Fibroblast of skin of abdomen (primary cell): ENCODE measurements at regions not wholly inside any gene's neighbourhood (a gene's known extent, or its start where the extent isn't known, plus 50 kb on each side); places are given as distances from the start of the nearest gene placed in this dataset.
"Not testable (repeated sequence)": the region's sequence is repeated elsewhere in the genome, so short reads cannot be mapped to it uniquely, and the experiment has no call there.

Experiments
- DNase-seq: peaks from one replicate; pipeline ENCODE4 v3.0.0-alpha.2; 2013

DNA sequence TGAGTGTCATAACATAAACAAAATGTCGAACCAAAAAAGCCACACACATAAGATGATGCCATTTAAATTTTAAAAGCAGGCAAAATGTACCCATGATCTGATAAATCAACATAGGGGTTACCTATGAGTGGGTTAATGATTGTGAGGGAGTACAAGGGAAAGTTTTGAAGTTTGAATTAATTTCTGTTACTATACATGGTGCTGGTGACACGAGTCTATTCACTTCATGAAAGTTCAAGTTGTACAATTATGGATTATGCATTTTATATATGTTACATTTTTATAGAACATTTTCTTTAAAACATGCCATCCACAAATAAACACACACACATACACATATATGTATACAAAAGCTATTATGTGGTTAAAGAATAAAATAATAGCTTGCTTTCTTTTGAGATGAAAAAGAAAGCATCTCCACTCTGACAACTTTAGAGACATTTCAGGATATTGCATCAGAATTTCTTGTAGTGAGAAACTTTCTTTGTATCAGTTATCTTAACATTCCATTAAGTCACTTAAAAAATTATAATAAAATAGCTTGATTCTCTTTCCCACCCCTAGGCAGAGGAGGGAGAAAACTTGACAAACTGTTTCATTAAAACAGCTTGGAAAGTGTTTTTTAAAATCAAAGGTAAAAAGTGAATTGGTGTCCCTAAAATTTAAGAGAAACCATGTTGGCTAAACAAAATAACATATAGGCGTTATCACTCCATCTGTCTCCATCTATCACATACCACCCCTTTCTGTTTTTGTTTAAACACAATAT is 891.8 kb upstream of the NDST4 start:
- DNase-seq = peak; percentile 40

DNA sequence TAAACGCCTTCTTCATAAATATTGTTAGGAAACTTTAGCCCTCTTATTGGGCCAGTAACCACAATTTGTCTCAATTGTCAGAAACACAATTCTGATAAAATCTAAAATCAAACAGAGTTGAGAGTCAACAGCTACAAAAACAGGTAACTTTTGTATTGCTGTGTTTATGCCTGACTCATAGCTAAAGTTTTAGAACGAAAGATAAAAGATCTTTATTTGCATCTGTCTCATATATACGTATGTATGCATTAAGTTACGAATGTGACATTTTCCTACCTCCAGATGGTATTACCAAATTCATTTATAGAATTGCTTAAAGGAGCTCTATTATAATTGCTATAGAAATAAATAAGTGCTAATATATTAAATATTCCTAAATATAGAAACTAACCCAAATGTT is 887.9 kb upstream of the NDST4 start:
- DNase-seq = no peak

DNA sequence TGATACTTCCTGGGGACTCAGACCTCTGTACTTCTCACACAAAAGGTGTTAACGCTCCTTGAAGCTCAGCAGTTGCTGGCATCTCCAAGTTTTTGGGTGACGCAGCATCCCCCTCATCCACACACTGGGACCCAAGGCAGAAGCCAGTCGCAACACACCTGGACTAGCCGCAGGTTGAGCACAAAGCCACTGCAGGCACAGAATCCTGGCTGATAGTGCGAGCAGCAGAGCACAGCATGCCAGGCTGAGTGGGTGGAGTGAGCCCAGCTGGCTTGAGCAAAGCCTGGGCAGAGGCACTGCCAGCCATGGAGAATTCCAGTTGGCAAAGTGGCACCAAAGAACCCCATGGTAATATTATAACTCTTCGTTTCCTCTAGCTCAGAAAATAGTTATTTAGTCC is 873.2 kb upstream of the NDST4 start:
- no peak for DNase-seq

DNA sequence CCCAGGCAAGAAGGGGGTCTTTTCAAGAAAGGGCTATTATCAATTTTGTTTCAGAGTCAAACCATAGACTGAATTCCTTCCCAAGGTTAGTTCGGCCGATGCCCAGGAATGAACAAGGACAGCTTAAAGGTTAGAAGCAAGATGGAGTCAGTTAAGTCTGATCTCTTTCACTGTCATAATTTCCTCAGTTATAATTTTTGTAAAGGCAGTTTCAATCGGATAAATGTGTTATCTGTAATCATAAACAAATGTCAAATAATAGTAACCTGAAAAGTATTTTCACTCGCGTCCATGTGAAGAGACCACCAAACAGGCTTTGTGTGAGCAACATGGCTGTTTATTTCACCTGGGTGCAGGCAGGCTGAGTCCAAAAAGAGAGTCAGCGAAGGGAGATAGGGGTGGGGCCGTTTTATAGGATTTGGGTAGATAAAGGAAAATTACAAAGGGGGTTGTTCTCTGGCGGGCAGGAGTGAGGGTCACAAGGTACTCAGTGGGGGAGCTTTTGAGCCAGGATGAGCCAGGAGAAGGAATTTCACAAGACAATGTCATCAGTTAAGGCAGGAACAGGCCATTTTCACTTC is 862.1 kb upstream of the NDST4 start:
- DNase-seq = not testable (repeated sequence)

DNA sequence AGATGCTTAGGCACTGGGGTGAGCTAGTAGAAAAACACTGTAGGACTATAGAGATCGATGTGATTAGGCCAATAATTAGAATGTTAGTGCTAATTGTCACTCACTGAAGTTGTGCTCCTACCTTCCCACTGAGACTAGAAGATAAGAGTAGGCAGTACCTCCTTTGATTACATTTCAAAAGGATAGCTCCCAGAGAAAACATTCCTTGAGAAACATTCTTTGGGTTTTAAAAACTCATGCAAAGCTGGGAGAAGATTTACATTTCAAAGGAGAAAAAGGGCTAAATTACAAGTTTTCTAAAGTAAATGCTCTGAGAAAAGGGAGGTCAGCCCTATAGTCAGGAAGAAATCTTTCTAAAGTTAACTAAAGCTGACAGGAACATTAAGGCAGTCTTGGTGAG is 860.3 kb upstream of the NDST4 start:
- no peak for DNase-seq

DNA sequence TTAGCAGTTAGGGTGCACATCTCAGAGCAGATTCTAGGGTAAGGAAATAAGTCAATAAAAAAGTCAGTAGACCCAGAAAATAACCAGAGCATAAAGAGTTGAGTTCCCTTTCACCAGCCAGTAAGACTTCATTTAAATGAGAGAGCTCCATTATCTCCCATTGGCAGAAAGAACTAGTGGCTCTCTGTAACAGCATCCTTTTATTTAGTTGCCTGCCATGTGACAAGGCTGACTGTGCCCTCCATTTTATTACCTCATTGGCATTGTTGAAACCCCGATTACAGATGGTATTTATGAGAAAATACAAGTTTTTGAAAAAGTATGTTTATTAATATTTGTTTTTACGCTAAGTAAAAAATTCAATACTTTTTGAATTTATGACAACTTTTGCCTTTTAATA is 859.5 kb upstream of the NDST4 start:
- no peak for DNase-seq

DNA sequence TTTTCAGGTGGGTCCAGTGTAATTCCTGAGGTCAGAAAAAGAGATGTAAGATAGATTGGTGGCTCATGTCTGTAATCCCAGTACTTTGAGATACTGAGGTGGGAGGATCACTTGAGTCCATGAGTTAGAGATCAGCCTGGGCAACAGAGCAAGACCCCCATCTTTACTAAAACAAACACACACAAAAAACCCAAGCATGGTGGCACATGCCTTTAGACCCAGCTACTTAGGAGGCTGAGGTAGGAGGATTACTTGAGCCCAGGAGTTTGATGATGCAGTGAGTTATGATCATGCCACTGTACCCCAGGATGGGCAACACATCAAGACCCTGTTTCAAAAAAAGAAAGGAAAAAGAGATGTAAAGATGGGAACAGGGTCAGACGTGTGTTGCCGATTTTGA is 857.4 kb upstream of the NDST4 start:
- DNase-seq = no peak

DNA sequence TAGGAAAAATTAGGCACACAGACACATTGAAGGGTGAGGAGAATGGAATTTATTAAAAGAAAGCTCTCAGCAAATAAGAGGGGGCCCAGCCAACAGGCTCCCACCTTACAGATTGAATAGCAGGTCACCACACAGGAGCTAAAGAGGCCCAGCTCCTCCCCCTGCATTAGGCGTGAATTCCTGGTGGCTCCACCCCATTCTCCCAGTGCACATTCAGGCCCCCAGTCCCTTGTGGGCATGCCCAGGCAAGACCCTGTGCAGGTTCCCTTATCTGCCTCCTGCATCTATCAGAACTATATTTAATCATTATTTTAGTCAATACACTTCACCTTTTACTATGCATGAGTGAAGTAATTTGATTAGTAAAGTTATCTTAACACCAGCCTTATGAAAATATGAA is 856.3 kb upstream of the NDST4 start:
- DNase-seq = no peak

DNA sequence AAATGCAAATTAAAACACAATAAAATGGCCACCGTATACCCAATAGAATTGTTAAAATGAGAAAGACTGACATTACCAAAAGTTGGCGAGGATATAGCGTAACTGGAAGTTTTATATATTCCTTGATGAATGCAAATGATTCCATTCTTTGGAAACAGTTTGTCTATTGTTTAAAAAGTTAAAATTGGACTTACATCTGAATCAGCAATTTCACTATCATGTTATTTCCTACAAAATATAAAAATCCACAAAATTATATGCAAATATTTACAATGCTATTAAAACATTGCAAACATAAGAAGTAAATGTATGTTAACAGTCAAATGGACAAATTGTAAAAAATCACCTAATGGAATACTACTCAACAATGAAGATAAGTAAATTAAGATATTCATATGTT is 852.2 kb upstream of the NDST4 start:
- no peak for DNase-seq

DNA sequence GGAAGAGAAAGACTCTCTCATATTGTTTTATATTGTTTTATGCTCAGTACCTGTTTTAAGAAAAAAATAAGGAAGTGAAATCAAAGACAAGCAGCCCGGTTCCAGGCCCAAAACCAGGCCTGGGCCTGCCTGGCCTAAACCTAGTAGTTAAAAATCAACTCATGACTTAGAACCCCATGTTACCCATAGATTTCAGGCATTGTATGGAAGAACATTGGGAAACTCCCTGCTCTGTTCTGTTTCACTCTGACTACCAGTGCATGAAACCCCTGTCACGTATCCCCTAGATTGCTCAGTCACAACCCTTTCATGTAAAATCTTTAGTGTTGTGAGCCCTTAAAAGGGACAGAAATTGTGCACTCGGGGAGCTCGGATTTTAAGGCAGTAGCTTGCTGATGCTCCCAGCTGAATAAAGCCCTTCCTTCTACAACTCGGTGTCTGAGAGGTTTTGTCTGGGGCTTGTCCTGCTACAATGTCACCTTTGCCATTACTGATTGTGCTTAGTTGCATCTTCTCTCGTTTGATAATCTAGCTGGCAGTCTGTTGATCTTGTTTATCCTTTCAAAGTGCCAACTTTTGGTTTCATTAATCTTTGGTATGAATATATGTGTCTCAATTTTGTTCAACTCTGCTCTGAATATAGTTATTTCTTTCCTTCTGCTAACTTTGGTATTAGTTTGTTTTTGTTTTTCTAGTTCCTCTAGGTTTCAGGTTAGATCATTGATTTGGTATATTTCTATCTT is 842.8 kb upstream of the NDST4 start:
- not testable (repeated sequence) for DNase-seq

DNA sequence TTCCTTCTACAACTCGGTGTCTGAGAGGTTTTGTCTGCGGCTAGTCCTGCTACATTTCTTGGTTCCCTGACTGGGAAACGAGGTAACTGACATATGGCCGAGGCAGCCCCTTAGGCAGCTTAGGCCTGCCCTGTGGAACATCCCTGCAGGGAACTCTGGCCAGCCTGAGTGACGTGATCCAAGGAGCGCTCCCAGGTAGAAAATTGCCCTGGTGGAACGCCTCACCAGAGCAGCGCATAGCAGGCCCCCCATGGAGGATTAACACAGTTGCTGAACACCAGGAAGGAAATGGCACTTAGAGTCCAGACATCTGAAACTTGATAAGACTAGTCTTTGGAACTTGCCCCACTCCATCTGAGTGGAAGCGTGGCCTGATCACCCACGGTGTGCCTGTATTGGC is 837.4 kb upstream of the NDST4 start:
- no peak for DNase-seq

DNA sequence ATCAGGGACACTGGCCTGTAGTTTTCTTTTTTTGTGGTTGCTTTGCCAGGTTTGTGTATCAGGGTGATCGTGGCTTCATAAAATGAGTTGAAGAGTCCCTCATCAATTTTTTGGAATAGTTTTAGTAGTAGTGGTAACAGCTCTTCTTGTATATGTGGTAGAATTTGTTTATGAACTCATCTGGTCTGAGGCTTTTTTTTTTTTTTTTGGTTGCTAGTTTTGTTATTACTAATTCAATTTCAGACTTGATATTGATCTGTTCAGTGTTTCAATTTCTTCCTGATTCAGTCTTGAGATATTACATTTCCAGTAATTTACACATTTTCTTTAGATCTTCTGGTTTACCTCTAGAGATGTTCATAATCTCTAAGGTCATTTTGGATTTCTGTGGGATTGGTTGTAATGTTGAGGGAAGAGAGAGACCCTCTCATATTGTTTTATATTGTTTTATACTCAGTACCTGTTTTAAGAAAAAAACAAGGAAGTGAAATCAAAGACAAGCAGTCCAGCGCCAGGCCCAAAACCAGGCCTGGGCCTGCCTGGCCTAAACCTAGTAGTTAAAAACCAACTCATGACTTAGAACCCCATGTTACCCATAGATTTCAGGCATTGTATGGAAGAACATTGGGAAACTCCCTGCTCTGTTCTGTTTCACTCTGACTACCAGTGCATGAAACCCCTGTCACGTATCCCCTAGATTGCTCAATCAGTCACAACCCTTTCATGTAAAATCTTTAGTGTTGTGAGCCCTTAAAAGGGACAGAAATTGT is 836.7 kb upstream of the NDST4 start:
- not testable (repeated sequence) for DNase-seq

DNA sequence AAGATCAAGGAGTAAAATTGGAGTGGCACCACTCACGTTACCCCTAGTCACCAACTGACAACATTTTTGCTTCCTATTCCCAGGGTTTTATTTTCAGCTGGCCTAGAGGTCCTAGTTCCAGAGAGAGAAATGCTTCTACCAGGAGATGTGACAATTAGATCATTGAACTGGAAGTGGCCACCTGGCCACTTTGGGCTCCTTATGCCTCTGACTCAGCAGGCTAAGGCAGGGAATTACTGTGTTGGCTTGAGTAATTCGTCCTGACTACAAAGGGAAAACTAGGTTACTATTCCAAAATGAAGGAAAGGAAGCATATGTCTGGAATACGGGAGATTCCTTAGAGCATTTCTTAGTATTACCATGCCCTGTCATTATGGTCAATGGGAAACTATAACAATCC is 831.6 kb upstream of the NDST4 start:
- DNase-seq = no peak

DNA sequence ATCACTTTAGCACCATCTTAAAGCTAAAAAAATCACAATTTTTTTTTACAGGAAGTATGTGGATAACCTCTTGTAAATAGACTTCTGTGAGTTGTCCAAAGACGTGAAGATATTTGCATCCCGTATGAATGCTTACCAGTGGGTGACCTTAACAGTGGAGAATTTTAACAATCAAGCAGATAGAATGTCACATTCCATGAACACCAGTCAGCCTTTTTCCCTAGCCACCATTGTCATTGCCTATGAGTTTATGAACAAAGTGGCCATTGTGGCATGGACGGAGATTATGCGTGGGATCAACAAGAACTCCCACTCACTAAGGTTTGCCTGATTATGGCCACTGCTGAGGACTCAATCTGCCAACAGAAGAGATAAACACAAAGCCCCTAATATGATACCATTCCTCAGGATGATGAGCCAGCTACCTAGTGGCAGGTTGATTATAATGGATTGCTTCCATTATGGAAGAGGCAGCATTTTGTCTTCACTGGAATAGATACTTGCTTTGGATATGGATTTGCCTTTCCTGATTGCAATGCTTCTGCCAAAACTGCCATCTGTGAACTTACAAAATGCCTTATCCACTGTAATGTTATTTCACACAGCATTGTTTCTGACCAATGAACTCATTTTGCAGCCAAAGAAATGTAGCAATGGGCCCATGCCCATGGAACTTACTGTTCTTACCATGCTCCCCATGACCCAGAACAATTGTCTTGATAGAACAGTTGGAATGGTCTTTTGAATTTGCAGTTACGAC is 830.9 kb upstream of the NDST4 start:
- DNase-seq = no peak

DNA sequence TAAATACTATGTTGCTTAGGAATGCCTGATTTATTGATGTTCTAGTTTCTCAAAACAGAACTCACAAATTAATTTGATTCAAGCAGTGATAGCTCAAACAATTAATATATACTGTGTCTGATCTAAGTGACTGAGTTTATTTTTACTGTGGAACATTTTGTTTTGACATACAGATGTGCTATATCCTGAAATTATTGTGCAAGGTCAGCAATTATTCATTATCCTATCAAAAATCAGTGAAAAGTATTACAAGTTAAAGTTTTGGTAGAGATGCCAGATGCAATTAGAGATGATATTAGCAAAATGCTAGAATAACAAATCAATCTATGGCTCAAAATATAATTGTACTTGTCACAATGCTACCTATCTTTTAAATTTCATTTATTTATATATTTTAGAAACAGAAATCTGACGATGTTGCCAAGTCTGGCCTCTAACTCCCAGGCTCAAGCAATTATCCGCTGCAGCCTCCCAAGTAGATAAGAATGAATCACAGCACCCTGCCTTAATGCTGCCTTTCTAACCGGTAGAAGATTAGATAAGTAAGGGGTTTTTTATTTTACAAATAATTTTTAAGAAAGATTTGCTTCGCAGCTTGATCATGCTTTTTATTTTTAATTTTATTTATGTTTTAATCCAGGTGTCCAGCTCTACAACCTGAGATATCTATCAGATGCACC is 825.5 kb upstream of the NDST4 start:
- DNase-seq = no peak

DNA sequence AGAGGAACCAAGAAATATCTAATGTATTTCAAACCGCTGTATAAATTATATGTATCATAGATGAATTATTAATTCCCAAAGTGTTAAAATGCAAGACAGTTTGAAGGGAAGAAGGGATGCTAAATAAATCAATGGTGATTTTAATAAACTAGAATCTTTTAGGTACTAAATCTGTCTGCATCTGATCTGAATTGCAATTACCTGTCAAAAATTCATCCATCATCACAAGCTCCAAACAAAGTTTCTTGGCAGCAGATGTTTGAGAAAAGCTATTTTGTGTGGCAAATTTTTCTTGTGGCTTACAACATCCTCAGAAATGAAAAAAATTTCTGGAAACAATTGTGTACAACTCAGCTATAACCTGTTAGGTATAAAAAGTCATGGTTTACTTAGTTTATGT is 816.0 kb upstream of the NDST4 start:
- no peak for DNase-seq

DNA sequence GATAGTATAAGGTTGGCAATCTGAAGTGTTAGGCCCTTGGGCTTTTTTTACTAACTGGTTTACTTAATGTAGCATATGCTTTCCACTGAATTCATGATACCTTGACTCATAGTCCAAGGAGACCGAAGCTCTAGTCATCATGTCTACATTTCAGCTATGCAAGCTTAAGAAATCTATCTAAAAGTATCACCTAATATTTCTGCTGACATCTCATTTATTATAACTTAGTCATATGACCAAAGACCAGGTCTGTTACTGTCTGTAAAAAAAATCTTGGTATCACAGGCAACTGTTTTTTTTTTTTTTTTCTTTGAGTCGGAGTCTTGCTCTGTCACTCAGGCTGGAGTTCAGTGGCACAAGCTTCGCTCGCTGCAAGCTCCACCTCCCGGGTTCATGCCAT is 814.0 kb upstream of the NDST4 start:
- DNase-seq = no peak

DNA sequence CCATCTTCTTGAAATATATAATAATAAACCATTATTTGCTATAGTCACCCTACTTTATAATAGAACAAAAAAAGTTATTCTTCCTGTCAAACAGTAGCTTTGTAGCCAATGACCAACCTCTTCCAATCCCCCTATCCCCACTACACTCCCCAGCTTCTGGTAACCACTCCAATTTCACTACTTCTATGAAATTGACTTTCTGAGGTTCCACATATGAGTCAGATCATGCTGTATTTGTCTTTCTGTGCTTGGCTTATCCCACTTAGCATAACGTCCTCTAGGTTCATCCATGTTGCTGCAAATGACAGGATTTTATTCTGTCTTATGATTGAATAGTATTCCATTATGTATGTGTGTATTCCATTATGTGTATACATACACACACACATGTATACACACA is 809.7 kb upstream of the NDST4 start:
- DNase-seq = no peak

DNA sequence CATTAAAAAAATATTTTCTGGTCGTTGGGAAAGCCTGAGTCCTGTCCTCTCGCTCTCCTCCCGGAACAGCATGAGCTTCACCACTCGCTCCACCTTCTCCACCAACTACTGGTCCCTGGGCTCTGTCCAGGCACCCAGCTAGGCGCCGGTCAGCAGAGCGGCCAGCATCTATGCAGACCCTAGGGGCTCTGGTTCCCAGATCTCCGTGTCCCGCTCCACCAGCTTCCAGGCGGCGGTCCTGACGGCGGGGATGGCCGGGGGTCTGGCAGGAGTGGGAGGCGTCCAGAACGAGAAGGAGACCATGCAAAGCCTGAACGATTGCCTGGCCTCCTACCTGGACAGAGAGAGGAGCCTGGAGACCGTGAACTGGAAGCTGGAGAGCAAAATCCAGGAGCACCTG is 807.2 kb upstream of the NDST4 start:
- DNase-seq = no peak

DNA sequence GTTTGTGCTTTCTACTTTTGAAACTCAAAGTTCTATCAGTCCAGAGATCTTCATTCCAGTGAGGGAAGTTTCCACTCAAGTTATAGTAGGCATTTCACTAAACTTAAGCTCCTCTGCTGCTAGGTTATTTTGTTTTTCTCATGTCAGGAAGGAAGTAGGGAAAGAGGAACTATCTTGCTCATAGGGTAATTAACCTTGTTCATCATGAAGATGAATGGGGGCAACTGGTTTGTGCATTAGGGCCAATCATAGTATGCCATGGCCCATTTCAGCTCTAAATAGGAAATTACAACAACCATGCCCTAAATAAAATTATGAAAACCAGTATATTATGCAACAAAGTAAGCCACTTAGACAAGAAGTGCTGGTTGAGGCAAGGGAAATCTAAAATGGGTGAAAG is 804.7 kb upstream of the NDST4 start:
- no peak for DNase-seq

DNA sequence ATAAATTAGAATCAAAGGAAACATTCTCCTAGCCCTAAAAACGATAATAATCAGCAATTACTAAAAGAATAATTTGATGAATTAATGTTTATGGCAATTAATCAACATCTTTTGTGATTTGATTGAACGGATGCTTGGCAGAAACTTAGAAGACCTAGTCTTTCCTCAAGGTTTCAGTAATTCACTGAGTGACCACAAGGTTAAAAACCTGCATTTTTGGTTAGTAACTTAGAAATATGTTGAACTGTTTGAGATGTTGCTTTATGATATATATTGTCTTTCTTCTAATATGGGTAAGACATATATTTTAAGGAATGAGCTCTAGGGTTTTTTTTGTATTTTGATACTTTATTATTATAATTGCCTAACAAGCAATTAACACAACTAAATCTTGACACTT is 793.0 kb upstream of the NDST4 start:
- no peak for DNase-seq

DNA sequence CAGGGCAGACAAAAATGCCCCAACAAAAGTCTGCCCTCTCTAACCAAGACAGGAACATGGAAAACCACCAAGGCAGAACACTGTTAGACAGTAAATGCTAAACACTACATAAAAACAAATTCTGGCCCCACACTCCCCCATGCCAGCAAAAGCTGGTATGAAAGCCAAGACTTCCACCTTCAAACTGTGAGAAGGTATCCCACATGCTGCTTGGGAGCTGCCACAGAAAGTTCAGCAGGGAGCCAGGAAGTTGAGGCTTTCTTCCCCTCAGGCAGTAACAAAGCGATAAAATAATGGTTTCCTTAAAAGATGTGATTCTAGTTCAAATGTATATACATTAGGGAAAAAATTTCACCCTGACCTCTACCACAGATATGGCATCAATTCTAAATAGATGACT is 770.4 kb upstream of the NDST4 start:
- no peak for DNase-seq
